ENCODE measurements at regions not wholly inside any gene's neighbourhood (a gene's known extent, or its start where the extent isn't known, plus 50 kb on each side); places are given as distances from the start of the nearest gene placed in this dataset.
"Not testable (repeated sequence)": the region's sequence is repeated elsewhere in the genome, so short reads cannot be mapped to it uniquely, and the experiment has no call there.

- no peaks in the 10 kb centered on the region for H3K4me1 ChIP-seq
- no peak overlapping the region for H3K4me3 ChIP-seq
- H3K27ac ChIP-seq = no peak overlapping the region
- intact Hi-C loops (cut with DNase I) = no loop called here
- WGBS, 2 donors = 60 to 66% methylated on average over 5 to 9 of the region's 9 CpGs
- H3K27me3 ChIP-seq = peaks cover 0 to 22% (median 0%) of the 10 kb centered on the region in 4 donors
- TF ChIP-seq POLR2A (IDR thresholded peaks at IDR 0.05) (no peak), CTCF (IDR thresholded peaks at IDR 0.05) (no peak)
- DNase-seq = no peak
- peaks cover 0 to 9% (median 5%) of the 10 kb centered on the region in 3 donors for H3K9me3 ChIP-seq
- no peaks in the 10 kb centered on the region for H3K36me3 ChIP-seq
Measured at GRCh38 chr15:91368611-91369010, 268.6 kb downstream of the SV2B start.

GRCh38 chr15:91369823-91370222 is 269.8 kb downstream of the SV2B start:
- Histone ChIP-seq H3K4me3 (no peak overlapping the region), H3K27me3 (peaks cover 0 to 32% (median 0%) of the 10 kb centered on the region in 4 donors), H3K27ac (no peak overlapping the region), H3K36me3 (no peaks in the 10 kb centered on the region), H3K9me3 (peaks cover 0 to 9% (median 5%) of the 10 kb centered on the region in 3 donors), H3K4me1 (no peaks in the 10 kb centered on the region)
- 40 to 50% methylated on average over 4 to 7 of the region's 7 CpGs for WGBS, 2 donors
- TF ChIP-seq POLR2A (IDR thresholded peaks at IDR 0.05) = no peak
- no peak for TF ChIP-seq CTCF (IDR thresholded peaks at IDR 0.05)
- DNase-seq = no peak
- intact Hi-C loops (cut with DNase I) = no loop called here

- H3K4me3 ChIP-seq; H3K36me3 ChIP-seq; H3K9me3 ChIP-seq; DNase-seq; H3K27ac ChIP-seq; intact Hi-C loops (cut with DNase I); H3K4me1 ChIP-seq: not testable (repeated sequence)
- 82 to 83% methylated on average over 3 of the region's 3 CpGs for WGBS, 2 donors
- peaks cover 0 to 37% (median 0%) of the 10 kb centered on the region in 4 donors for H3K27me3 ChIP-seq
Measured at GRCh38 chr15:91371345-91371744, 271.3 kb downstream of the SV2B start.

- Histone ChIP-seq H3K36me3 (no peaks in the 10 kb centered on the region), H3K4me1 (no peaks in the 10 kb centered on the region), H3K27me3 (peaks cover 0 to 32% (median 0%) of the 10 kb centered on the region in 4 donors), H3K9me3 (peaks cover 0 to 5% (median 3%) of the 10 kb centered on the region in 3 donors), H3K4me3 (no peak overlapping the region), H3K27ac (no peak overlapping the region)
- DNase-seq = no peak
- 81% methylated on average over 3 of the region's 3 CpGs for WGBS, 2 donors
- TF ChIP-seq POLR2A (IDR thresholded peaks at IDR 0.05) (no peak), CTCF (IDR thresholded peaks at IDR 0.05) (no peak)
- intact Hi-C loops (cut with DNase I) = no loop called here
Measured at GRCh38 chr15:91374336-91374735, 274.3 kb downstream of the SV2B start.

- Histone ChIP-seq H3K27ac (no peak overlapping the region), H3K4me1 (no peaks in the 10 kb centered on the region), H3K4me3 (no peak overlapping the region), H3K27me3 (peaks cover 0 to 25% (median 0%) of the 10 kb centered on the region in 4 donors), H3K9me3 (peaks cover 0 to 5% (median 2%) of the 10 kb centered on the region in 3 donors), H3K36me3 (no peaks in the 10 kb centered on the region)
- 71 to 72% methylated on average over 12 of the region's 12 CpGs for WGBS, 2 donors
- no peak for DNase-seq
- TF ChIP-seq CTCF (IDR thresholded peaks at IDR 0.05) (no peak), POLR2A (IDR thresholded peaks at IDR 0.05) (no peak)
- intact Hi-C loops (cut with DNase I) = no loop called here
Measured at GRCh38 chr15:91376038-91376437, 276.0 kb downstream of the SV2B start.

GRCh38 chr15:91380114-91380513 is 280.1 kb downstream of the SV2B start:
- Histone ChIP-seq H3K4me3 (no peak overlapping the region), H3K36me3 (no peaks in the 10 kb centered on the region), H3K4me1 (no peaks in the 10 kb centered on the region), H3K27me3 (peaks cover 0 to 13% (median 0%) of the 10 kb centered on the region in 4 donors), H3K9me3 (no peaks in the 10 kb centered on the region), H3K27ac (no peak overlapping the region)
- peak in 1 of 6 experiments; percentile 4 for TF ChIP-seq CTCF (IDR thresholded peaks at IDR 0.05)
- TF ChIP-seq POLR2A (IDR thresholded peaks at IDR 0.05) = no peak
- intact Hi-C loops (cut with DNase I) = no loop called here
- WGBS, 2 donors = 23 to 30% methylated on average over 2 of the region's 2 CpGs
- no peak for DNase-seq
